ENCODE measurements at regions not wholly inside any gene's neighbourhood (a gene's known extent, or its start where the extent isn't known, plus 50 kb on each side); places are given as distances from the start of the nearest gene placed in this dataset.

DNA sequence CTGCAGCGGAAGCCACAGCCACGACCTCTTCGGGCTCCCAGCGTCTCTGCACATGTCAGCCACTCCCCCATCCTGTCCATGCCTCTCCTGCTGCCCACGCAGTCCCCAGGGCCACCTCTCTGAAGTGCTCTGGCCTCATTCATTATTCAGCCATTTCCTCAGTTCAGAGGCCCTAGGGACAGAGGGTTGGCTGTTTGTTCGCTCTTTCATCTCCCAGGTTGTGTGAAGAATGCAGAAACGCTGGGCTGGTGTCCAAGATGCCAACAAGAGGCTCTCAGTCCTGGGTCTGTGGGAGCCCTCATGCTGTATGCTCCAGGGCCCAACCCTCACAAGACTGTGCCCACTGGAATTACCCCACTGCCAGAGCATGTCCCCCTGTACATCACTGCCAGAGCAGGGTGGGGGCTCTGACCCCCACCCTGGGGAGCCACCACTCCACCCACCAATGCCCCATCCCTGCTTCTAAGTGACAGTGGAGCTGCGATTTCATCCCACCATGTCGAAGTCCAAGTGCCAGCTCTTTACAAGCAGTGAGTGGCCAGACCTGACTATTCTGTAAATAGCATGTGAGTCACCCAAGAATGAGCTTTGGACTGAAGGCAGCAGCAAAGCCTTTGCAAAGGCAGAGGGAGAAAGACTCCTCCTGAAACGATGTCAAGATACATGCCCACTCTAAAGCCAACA lies 209.6 kb downstream of the BUD13 start:
- no peak for DNase-seq (ENCODE audit: low read depth in 2 of 2)

DNA sequence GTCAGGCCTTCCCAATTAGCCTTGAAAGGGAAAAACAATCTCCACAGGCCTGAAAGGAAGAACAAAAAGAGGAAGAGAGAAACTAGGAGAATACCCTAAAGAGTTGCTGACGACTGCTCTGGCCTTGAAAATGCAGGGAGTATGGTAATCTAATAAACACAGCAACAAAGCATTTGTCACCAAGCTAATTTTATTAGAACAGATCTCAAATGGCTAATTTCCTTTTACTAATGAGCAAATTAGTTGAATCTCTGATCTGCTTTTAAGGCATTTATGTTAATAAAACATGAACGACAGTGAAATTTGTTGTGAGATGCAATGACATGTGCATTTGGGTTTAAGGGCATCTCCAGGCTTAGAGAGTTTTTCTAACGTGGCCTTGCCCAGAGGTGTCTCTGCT lies 212.2 kb downstream of the BUD13 start:
- no peak for DNase-seq (ENCODE audit: low read depth in 2 of 2)

GRCh38 chr11:116558504-116559211 lies 214.1 kb downstream of the BUD13 start:
- no peak for DNase-seq (ENCODE audit: low read depth in 2 of 2)

DNA sequence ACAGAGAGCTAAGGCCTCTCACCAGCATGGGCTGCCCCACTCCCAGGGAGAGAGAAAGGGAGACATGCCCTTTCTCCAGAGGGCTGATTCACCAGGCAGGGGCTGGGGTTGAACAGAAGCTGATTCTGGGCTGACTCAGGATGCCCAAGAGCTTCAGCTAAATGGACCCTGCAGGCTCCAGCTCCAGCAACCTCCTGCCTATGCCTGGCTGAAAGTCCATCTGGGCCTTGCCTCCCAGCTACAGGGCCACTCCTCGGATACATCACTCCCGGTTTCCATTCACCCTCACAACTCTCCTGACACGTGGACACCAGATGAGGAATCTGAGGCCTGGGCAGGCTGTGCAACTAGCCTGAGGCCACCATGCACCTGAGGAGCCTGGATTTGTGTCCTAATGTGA lies 215.5 kb downstream of the BUD13 start:
- DNase-seq (ENCODE audit: low read depth in 2 of 2) = no peak

GRCh38 chr11:116556483-116556882 lies 216.3 kb downstream of the BUD13 start:
- no peak for DNase-seq (ENCODE audit: low read depth in 2 of 2)

- DNase-seq (ENCODE audit: low read depth in 2 of 2) = no peak
Measured at GRCh38 chr11:116553482-116553881, 219.3 kb downstream of the BUD13 start.

GRCh38 chr11:116551576-116551975 lies 221.2 kb downstream of the BUD13 start:
- no peak for DNase-seq (ENCODE audit: low read depth in 2 of 2)

DNA sequence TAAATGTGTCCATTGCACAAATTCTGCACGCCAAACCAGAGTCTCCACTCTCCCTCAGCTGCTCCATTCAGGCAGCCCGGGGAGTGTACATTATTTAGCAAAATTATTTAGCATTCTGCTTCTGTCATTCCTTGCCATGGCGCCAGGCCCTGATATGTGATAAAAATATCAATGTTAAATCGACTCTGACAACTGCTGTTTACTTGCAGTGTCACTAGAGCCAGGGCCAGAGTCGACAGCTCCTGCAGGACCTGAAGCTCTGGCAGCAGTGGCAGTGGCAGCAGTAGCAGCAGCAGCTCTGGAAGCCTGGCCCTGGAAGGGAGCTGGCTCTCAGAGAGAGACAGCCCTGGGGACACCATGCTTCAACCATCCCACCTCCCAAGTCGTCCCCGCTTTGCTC lies 224.5 kb downstream of the BUD13 start:
- no peak for DNase-seq (ENCODE audit: low read depth in 2 of 2)

DNA sequence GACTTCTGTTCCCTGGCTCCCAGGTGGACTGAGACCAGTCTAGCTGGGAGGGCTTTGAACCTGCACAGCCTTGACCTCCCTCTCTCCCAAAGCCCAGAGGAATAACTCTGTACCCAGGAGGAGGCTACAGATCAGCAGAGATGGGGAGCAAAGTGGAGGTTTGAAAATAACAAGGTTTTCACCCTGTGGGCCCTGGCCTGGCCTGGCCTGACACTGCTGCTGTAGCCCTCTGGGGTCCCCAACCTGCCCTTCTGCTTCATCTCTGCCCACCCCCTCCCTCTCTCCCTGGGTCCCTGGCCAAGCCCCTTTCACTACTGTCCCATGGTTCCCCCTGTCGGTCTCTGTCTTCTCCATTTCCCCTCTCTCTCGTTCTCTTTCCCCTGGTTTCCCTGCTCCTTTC lies 225.2 kb downstream of the BUD13 start:
- no peak for DNase-seq (ENCODE audit: low read depth in 2 of 2)

DNA sequence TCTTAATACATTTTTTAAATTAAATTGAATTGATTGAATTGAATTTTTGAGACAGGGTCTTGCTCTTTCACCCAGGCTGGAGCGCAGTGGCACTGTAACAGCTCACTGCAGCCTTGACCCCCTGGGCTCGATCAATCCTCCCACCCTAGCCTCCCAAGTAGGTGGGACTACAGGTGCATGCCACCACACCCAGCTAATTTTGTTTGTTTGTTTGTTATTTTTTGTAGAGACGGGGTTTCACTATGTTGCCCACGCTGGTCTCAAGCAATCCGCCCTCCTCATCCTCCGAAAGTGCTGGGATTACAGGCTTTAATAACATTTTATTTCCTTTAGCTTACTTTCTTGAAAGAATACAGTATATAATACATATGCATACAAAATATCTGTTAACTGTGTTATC lies 226.9 kb downstream of the BUD13 start:
- DNase-seq (ENCODE audit: low read depth in 2 of 2) = no peak

- no peak for DNase-seq (ENCODE audit: low read depth in 2 of 2)
Measured at GRCh38 chr11:116544721-116545120, 228.1 kb downstream of the BUD13 start.

GRCh38 chr11:116543911-116544475 lies 228.8 kb downstream of the BUD13 start:
- no peak for DNase-seq (ENCODE audit: low read depth in 2 of 2)

DNA sequence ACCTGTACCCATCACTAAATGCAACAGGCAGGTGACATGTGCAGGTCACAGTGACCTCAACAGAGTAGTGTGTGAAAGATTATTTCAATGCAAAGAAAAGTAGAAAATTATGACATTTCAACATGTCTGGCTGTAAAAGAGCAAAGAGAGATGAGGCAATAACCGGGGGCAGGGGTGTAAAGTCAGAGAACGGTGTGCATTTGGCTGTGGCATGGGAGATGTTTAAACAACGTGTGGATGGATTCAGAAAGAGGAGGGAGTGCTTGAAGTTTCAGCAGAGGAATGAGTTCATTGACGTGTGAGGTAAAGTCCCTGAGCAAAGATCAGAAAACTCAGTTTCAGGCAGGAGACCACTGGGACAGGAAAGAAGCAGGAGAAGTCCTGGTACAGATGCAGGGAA lies 229.7 kb downstream of the BUD13 start:
- no peak for DNase-seq (ENCODE audit: low read depth in 2 of 2)

DNA sequence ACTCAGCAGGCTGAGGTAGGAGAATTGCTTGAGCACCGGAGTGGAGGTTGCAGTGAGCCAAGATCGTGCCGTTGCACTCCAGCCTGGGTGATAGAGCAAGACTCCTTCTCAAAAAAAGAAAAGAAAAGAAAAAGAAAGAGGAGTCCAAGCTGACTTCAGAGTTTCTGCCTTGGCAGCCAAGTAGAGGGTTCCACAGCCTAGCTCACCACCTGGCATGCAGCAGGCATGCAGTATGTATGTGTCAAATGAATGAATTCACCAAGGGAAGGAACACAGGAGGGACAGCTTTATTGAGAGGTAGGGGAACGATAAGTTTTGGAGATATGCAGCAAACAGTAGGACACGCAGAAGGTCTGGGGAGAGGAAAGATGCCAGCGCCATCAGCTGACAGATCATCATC lies 230.4 kb downstream of the BUD13 start:
- no peak for DNase-seq (ENCODE audit: low read depth in 2 of 2)

DNA sequence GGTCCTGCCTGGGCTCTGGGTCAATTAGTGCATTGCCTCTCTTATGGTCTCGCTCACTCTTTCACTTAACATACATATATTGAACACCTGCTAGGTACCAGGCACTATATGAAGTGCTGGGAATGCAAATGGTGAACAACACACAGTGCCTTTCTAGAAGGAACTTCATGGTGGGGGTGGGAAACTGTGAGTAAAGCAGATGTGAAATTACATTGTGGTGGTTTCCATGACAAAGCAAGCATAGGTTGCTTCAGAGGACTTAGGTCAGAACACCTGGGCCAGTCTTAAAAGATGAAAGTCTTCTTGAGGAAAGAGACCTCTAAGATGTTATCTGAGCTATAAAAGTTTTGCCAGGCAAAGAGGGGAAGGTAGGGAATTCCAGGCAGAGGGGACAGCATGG lies 231.3 kb downstream of the BUD13 start:
- no peak for DNase-seq (ENCODE audit: low read depth in 2 of 2)

DNA sequence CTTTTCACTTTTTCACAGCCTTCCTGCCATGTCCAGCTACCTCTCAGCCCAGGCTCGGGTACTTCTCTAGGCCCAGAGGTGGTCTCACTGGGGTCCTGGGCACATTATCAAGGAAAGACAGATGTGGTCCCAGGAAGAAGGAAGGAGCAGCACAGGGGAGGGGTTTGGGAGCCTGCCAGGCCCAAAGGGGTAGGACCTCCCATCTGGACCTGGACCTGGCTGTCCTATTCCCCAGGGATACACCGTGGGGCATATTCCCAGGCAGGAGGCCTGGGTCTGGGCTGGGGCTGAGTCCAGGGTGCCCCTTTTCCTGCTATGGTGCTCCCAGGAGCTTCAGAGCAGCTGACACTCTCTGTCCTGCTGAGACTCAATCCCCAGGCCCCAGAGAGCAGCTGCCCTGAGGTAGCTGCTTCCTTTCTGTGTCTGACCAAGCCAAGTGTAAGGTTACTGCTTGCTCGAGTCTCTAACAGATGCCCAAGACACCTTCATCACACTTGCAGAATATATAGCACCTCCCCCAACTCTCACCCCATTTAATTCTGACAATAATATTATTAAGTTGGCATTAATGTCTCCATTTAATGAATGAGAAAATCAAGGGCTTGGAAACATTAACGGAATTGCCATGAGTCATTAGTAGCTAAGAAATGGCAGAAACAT lies 232.0 kb downstream of the BUD13 start:
- no peak for DNase-seq (ENCODE audit: low read depth in 2 of 2)

GRCh38 chr11:116539836-116540418 lies 232.9 kb downstream of the BUD13 start:
- no peak for DNase-seq (ENCODE audit: low read depth in 2 of 2)

DNA sequence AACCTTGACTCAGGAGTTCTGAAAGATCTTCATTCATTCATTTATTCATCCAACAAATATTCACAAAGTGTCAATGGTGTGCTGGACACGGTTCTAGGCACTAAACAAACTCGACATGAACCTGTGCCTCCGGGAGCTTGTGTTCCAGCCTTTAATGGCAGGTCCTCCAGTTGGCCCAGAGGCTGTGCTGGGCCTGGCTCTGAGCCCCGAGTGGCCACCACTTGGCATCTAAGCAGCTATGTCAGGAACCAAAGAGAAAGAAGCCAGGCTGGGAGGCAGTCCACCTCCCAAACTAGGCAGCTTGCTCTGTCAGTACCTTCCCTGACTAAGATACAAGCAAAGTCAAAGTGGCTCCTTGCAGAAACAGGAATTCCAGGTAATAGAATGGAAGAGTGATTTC lies 233.6 kb downstream of the BUD13 start:
- no peak for DNase-seq (ENCODE audit: low read depth in 2 of 2)

DNA sequence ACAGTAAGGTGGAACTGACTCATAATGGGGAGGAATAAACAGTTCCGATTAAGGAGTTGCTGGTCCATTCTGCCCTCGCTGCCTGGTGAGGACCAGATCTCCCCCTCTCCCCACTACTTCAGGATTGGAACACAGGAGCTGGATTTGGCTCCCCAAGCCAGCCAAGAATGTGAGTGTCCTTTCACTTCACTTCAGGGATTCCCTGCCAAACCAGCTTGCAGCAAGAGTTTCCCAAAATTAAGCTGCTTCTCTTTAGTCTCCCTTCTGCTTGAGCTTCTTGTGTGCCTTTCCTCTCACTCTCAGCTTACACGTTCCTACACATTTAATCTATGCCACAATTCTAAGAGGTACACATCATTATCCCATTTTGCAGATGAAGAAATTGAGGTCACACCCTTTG lies 234.1 kb downstream of the BUD13 start:
- DNase-seq (ENCODE audit: low read depth in 2 of 2) = no peak

DNA sequence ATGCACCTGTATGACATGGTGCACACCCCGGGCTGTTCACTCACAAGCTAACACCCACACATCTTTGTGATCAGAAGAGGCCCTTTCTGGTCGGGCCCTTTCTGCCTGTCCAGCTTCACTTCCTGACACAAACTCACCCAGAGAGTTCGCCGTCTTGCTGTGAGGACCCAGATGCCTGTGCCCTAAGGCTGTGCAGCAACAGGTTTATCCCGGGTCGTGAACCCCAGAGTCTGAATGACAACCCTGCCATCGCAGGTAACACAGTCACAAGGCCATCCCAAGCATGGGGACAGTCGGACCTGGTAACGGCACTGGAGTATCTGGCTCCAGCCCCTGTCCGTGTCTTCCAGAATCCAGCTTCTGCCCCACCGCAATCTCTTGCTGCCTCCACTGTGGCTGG lies 235.1 kb downstream of the BUD13 start:
- no peak for DNase-seq (ENCODE audit: low read depth in 2 of 2)

GRCh38 chr11:116537121-116537520 lies 235.7 kb downstream of the BUD13 start:
- DNase-seq (ENCODE audit: low read depth in 2 of 2) = no peak

GRCh38 chr11:116536416-116536815 lies 236.4 kb downstream of the BUD13 start:
- no peak for DNase-seq (ENCODE audit: low read depth in 2 of 2)

Measured in activated CD8-positive, alpha-beta memory T cell treated with anti-CD3 and anti-CD28 coated beads for 4 hours (primary cell).